Posterior vena cava (tissue), 2 donors: ENCODE measurements at regions not wholly inside any gene's neighbourhood (a gene's known extent, or its start where the extent isn't known, plus 50 kb on each side); places are given as distances from the start of the nearest gene placed in this dataset.

Experiments used
- DNase-seq: peaks from one replicate; pipeline ENCODE4 v3.0.0-alpha.2; 2020; ENCODE audit warnings: low spot score
- intact Hi-C, 2 donors: fragments of 100-400 bp; cut with DNase I; formaldehyde crosslinking; loops; one replicate each; pipeline versions ENCODE4 v1.14.1 to v1.14.2; 2022 to 2023
- donor health status: DM: yes; HTN: yes; CAD: no.
- donor health status: DM: yes; HTN: yes; CAD: no.

- no peak for DNase-seq
- intact Hi-C loops: no loop called here
Observed at GRCh38 chr5:20446121-20446520, 458.1 kb upstream of the CDH18 start.

DNA sequence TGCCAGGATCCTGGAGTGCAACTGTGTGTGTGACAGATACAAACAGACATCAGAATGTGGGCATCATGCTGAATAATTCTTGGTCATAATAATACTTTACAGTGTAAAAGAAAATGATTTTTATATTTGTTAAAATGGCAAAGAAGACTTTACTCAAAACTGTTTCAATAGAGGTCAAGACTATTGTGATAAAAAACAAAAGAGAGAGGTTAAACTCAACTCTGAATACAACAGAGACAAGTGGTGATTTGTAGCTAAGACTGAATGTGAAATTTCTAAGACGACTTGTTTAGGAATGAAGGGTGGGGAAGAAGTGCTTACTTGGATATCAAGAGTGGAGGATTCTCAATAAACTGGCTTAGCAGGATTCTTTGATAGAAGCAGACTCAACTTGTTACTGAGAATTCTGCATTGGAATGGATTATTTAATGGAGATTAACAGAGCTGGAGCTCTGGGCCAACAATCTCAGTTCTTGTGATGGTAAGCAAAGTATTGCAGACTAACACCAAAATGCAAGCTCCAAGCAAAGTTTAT, 457.4 kb upstream of the CDH18 start:
- intact Hi-C loops: no loop called here
- DNase-seq: no peak

GRCh38 chr5:20434786-20435185, 446.8 kb upstream of the CDH18 start:
- DNase-seq: no peak
- intact Hi-C loops: no loop called here

DNA sequence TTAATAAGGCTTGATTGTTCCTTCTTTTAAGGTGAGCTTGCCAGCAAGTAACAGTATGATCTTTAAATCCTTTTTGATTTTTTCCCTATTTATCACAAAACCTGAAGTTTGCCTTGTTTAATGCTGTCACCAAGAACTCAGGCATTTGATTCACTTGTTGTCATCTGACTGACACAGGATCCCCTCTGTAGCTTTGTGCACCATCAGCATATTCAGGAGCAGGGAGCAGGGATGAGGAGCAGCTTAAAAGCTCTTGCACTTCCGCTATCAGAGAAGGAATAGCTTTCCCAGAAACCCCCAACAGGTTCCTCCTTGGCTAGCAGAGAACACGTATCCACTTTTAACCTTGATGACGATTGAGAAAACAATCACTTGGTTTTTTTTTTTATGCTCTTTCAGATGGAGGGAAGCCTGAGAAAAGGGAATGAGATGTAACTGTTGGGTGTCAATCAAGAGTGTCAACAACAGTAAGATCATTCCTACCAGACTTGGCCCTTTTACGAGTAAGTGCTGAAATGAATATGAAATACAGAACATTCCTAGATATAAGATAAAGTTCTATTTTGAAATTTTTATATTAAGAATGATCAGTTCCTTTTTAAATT, 433.1 kb upstream of the CDH18 start:
- intact Hi-C loops: no loop called here
- DNase-seq: no peak
